SJSA1 (cell line): ENCODE measurements at regions not wholly inside any gene's neighbourhood (a gene's known extent, or its start where the extent isn't known, plus 50 kb on each side); places are given as distances from the start of the nearest gene placed in this dataset.
"Not testable (repeated sequence)": the region's sequence is repeated elsewhere in the genome, so short reads cannot be mapped to it uniquely, and the experiment has no call there.

Experiments
- DNase-seq, 2 experiments: peaks; one replicate each; pipeline ENCODE4 v3.0.0-alpha.2; 2015 to 2020; ENCODE audit warnings: low spot score in 2 of 2, low read depth in 1 of 2
- H3K27ac ChIP-seq: fragments of 250-450 bp; sonication (Bioruptor Pico); 2 replicates; pipeline ENCODE4 v1.5.1; 2020; ENCODE audit warnings: mild to moderate bottlenecking, moderate library complexity
- H3K27me3 ChIP-seq: fragments of 250-450 bp; sonication (Bioruptor Pico); replicated peaks from 2 replicates; pipeline ENCODE4 v1.5.1; 2020; ENCODE audit warnings: mild to moderate bottlenecking, moderate library complexity
- H3K36me3 ChIP-seq: fragments of 250-450 bp; sonication (Bioruptor Pico); 2 replicates; pipeline ENCODE4 v1.5.1; 2020; ENCODE audit warnings: mild to moderate bottlenecking
- H3K4me1 ChIP-seq: fragments of 250-450 bp; sonication (Bioruptor Pico); replicated peaks from 2 replicates; pipeline ENCODE4 v1.6.1; 2021; ENCODE audit warnings: mild to moderate bottlenecking
- H3K4me3 ChIP-seq: fragments of 250-450 bp; sonication (Bioruptor Pico); 2 replicates; pipeline ENCODE4 v1.5.1; 2020; ENCODE audit warnings: mild to moderate bottlenecking
- H3K9me3 ChIP-seq: fragments of 250-450 bp; sonication (Bioruptor Pico); replicated peaks from 2 replicates; pipeline ENCODE4 v1.5.1; 2020; ENCODE audit warnings: mild to moderate bottlenecking

- peaks cover 10% of the 10 kb centered on the region for H3K4me1 ChIP-seq
- no peak for DNase-seq
- no peak overlapping the region for H3K4me3 ChIP-seq
- H3K9me3 ChIP-seq: no peaks in the 10 kb centered on the region
- no peaks in the 10 kb centered on the region for H3K36me3 ChIP-seq
- H3K27ac ChIP-seq: peak overlapping the region; percentile 80
- H3K27me3 ChIP-seq: no peaks in the 10 kb centered on the region
These were observed 633.4 kb downstream of the EPHA3 start for GRCh38 chr3:89740881-89741177.

DNA sequence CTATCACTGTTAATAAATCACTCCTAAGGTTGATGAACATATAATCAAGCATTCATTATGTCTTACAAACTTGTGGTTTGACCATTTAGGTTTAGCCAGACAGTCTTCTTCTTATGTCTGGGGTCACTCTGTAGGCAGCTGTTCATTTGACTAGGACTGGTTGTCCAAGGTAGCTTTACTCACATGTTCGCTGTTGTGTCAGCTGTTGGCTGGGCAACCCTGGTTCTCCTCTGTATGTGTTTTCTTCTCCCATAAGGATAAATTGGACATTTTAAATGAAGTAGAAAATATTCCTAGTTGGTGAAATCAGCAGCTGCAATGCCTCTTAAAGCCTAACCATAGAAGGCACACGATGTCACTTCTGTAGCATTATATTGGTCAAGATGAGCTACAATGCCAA is 635.1 kb downstream of the EPHA3 start:
- Histone ChIP-seq H3K36me3 (no peaks in the 10 kb centered on the region), H3K27ac (no peak overlapping the region), H3K4me1 (peaks cover 10% of the 10 kb centered on the region), H3K9me3 (no peaks in the 10 kb centered on the region), H3K4me3 (no peak overlapping the region), H3K27me3 (no peaks in the 10 kb centered on the region)
- DNase-seq: no peak

- DNase-seq, H3K27me3 ChIP-seq, H3K27ac ChIP-seq, H3K36me3 ChIP-seq, H3K9me3 ChIP-seq, H3K4me3 ChIP-seq, H3K4me1 ChIP-seq: not testable (repeated sequence)
These were observed 640.3 kb downstream of the EPHA3 start for GRCh38 chr3:89747541-89748278.

DNA sequence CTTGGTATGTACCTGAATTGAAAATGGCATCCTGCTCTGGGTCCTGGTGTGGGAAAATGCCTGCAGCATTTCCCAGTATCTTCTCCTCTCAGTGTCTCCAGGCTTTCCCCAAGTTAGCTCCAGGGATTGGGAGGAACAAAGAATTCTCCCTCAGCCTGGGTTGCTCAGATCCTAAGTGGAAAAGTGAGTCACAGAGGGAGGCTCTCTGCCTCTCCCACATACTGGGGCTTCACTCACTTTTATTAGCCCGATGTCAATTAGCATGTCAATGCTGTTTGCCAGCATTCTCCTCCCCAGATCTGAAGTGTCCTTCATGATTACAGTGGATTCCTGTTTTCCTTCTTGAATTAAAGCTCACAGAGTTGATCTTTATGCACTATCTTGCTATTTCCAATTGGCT is 655.0 kb downstream of the EPHA3 start:
- no peak overlapping the region for H3K27ac ChIP-seq

GRCh38 chr3:89783341-89783927 is 676.0 kb downstream of the EPHA3 start:
- Histone ChIP-seq H3K4me1 (no peaks in the 10 kb centered on the region), H3K27ac (no peak overlapping the region), H3K4me3 (no peak overlapping the region), H3K27me3 (no peaks in the 10 kb centered on the region), H3K36me3 (no peaks in the 10 kb centered on the region), H3K9me3 (no peaks in the 10 kb centered on the region)
- DNase-seq: no peak

More for the DNA sequence above, 655.0 kb downstream of the EPHA3 start:
- no peak for DNase-seq
- H3K27me3 ChIP-seq: no peaks in the 10 kb centered on the region
- H3K4me3 ChIP-seq: no peak overlapping the region
- no peaks in the 10 kb centered on the region for H3K36me3 ChIP-seq
- H3K4me1 ChIP-seq: no peaks in the 10 kb centered on the region
- no peaks in the 10 kb centered on the region for H3K9me3 ChIP-seq

DNA sequence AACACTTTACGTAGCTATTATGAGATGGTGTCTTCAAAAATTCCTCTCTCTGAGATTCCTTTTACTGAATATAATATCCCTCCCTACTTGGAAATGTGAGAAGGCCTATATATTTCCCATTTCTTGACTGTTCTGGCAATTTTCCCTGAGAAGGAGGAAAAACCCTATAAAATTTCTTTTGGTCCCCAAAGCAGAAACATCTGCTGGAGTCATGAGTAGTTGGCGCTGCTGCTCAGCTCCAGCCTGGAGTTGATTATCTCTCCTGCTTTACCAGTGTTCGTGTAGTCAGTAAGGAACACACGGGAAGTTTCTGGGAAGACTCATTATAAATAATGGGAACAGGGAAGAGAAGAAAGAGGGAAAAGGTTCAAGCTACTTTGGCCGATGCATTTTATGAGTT is 680.1 kb downstream of the EPHA3 start:
- Histone ChIP-seq H3K9me3 (no peaks in the 10 kb centered on the region), H3K27ac (no peak overlapping the region), H3K4me1 (no peaks in the 10 kb centered on the region), H3K27me3 (no peaks in the 10 kb centered on the region), H3K36me3 (no peaks in the 10 kb centered on the region), H3K4me3 (no peak overlapping the region)
- no peak for DNase-seq

DNA sequence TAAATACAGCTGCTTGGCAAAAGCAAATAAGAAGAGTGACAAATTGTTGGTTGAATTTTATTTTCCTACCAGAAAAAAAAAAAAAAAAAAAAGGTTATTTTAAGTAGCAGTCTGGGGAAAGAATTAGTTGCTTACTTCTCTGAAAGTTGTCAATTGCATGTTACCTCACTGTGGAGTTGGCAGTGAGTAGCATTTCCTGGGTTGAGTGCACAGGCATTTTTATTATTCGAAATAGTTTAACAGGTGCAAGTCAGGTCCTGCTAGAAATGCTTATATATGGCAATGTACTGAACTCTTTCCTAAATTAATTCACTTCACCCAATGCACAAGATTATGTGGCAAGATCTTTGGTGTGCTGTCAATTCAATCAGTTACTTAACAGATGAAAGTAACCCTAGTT is 680.6 kb downstream of the EPHA3 start:
- H3K27me3 ChIP-seq: no peaks in the 10 kb centered on the region
- no peaks in the 10 kb centered on the region for H3K9me3 ChIP-seq
- no peaks in the 10 kb centered on the region for H3K36me3 ChIP-seq
- no peak overlapping the region for H3K27ac ChIP-seq
- H3K4me1 ChIP-seq: no peaks in the 10 kb centered on the region
- no peak overlapping the region for H3K4me3 ChIP-seq
- DNase-seq: no peak

GRCh38 chr3:89795506-89795905 is 688.1 kb downstream of the EPHA3 start:
- Histone ChIP-seq H3K9me3 (no peaks in the 10 kb centered on the region), H3K4me1 (no peaks in the 10 kb centered on the region)
- DNase-seq: no peak

GRCh38 chr3:89802881-89803280 is 695.5 kb downstream of the EPHA3 start:
- DNase-seq: no peak
- Histone ChIP-seq H3K4me1 (no peaks in the 10 kb centered on the region), H3K27me3 (no peaks in the 10 kb centered on the region), H3K36me3 (no peaks in the 10 kb centered on the region), H3K4me3 (no peak overlapping the region), H3K27ac (no peak overlapping the region), H3K9me3 (no peaks in the 10 kb centered on the region)

More at GRCh38 chr3:89795506-89795905, 688.1 kb downstream of the EPHA3 start:
- Histone ChIP-seq H3K27ac (no peak overlapping the region), H3K36me3 (no peaks in the 10 kb centered on the region), H3K4me3 (no peak overlapping the region), H3K27me3 (no peaks in the 10 kb centered on the region)

- no peaks in the 10 kb centered on the region for H3K4me1 ChIP-seq
- no peaks in the 10 kb centered on the region for H3K36me3 ChIP-seq
- no peak overlapping the region for H3K27ac ChIP-seq
- no peaks in the 10 kb centered on the region for H3K9me3 ChIP-seq
- no peak overlapping the region for H3K4me3 ChIP-seq
- no peaks in the 10 kb centered on the region for H3K27me3 ChIP-seq
- DNase-seq: no peak
These were observed 696.3 kb downstream of the EPHA3 start for GRCh38 chr3:89803711-89804110.

DNA sequence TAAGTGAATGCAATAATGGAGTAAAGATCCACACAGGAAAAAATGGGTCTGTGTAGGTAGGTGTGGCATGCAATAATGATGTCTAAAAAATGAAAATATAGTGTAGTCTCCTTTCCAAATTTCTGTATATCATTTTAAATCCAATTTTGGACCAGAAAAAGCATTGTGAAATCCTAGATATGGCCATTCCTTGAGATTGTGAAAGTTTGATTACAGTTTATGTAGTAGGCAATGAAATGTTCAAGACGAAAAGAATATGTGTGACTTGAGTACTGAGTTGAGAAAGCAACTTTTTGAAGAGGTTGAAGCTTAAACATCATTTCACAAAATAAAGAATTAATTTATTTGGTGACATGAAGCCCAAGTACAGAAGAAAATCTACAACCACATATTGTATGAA is 698.7 kb downstream of the EPHA3 start:
- Histone ChIP-seq H3K4me3 (no peak overlapping the region), H3K9me3 (no peaks in the 10 kb centered on the region), H3K27me3 (no peaks in the 10 kb centered on the region), H3K27ac (no peak overlapping the region), H3K36me3 (no peaks in the 10 kb centered on the region), H3K4me1 (no peaks in the 10 kb centered on the region)
- DNase-seq: no peak

- H3K4me3 ChIP-seq: no peak overlapping the region
- DNase-seq: no peak
- H3K36me3 ChIP-seq: no peaks in the 10 kb centered on the region
- H3K27me3 ChIP-seq: no peaks in the 10 kb centered on the region
- no peaks in the 10 kb centered on the region for H3K9me3 ChIP-seq
- H3K27ac ChIP-seq: no peak overlapping the region
- no peaks in the 10 kb centered on the region for H3K4me1 ChIP-seq
These were observed 701.3 kb downstream of the EPHA3 start for GRCh38 chr3:89808680-89809197.

DNA sequence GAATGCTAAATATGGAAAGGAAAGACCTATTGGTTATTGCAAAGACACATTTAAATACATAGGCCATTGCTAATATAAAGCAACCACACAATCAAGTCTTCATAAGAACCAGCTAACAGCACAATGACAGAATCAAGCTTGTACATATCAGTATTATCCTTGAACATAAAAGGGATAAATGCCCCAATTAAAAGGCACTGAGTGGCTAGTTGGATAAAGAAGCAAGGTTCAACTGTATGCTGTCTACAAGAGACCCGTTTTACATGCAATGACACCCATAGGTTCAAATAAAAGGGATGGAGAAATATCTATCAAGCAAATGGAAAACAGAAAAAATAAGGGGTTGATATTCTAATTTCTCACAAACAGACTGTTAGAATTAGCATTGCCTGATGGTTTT is 706.1 kb downstream of the EPHA3 start:
- Histone ChIP-seq H3K9me3 (no peaks in the 10 kb centered on the region), H3K27me3 (no peaks in the 10 kb centered on the region), H3K4me1 (no peaks in the 10 kb centered on the region), H3K27ac (no peak overlapping the region), H3K4me3 (no peak overlapping the region), H3K36me3 (no peaks in the 10 kb centered on the region)
- no peak for DNase-seq

- no peak for DNase-seq
- Histone ChIP-seq H3K9me3 (no peaks in the 10 kb centered on the region), H3K36me3 (no peaks in the 10 kb centered on the region), H3K27ac (no peak overlapping the region), H3K4me3 (no peak overlapping the region), H3K4me1 (no peaks in the 10 kb centered on the region), H3K27me3 (no peaks in the 10 kb centered on the region)
These were observed 733.6 kb downstream of the EPHA3 start for GRCh38 chr3:89841041-89841440.

- H3K36me3 ChIP-seq: no peaks in the 10 kb centered on the region
- no peaks in the 10 kb centered on the region for H3K4me1 ChIP-seq
- H3K4me3 ChIP-seq: no peak overlapping the region
- H3K27me3 ChIP-seq: no peaks in the 10 kb centered on the region
- H3K27ac ChIP-seq: no peak overlapping the region
- no peaks in the 10 kb centered on the region for H3K9me3 ChIP-seq
- no peak for DNase-seq
These were observed 737.6 kb downstream of the EPHA3 start for GRCh38 chr3:89845053-89845452.
